Hematopoietic multipotent progenitor cell treated with erythropoietin and hydrocortisone succinate and interleukin-3 and kit ligand, for 6 days (in vitro differentiated cells): ENCODE measurements at regions not wholly inside any gene's neighbourhood (a gene's known extent, or its start where the extent isn't known, plus 50 kb on each side); places are given as distances from the start of the nearest gene placed in this dataset.
A peak's percentile ranks its signal among the peaks of the same experiment; 100 is the strongest.

Experiments used
- DNase-seq: peaks from one replicate; pipeline ENCODE4 v3.0.0-alpha.2; 2015

GRCh38 chr5:163623524-163623923 is 118.1 kb downstream of the MAT2B start:
- DNase-seq: no peak

GRCh38 chr5:163623986-163624385 is 118.6 kb downstream of the MAT2B start:
- no peak for DNase-seq

- DNase-seq: no peak
Measured at GRCh38 chr5:163624431-163624830, 119.0 kb downstream of the MAT2B start.

GRCh38 chr5:163626904-163627434 is 121.5 kb downstream of the MAT2B start:
- no peak for DNase-seq

GRCh38 chr5:163631856-163632255 is 126.4 kb downstream of the MAT2B start:
- DNase-seq: no peak

DNA sequence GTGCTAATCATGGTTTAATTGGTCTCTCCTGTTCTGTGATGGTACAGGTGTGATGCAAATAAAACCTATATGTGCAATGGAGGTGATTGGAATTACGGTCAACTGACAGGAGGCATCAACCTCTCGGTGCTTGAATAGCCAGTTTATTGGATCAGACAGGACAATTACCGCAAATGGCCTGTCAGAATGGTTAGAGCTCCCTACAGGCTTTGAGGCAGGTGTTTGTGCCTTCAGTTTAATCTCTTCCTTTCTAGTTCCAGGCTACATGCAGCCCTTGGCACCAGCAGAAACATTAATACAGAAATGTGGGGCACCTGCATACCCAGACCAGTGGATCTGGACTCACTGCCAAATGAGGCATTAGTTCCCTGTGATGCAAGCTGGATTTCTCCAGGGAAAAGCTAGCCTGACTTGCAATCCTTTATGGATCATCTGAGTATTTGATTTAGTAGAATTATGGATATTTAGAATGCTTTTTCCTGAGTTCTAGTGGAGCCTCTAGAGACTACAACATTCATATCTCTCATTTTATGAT is 128.6 kb downstream of the MAT2B start:
- DNase-seq: no peak

- DNase-seq: no peak
Measured at GRCh38 chr5:163635631-163636030, 130.2 kb downstream of the MAT2B start.

GRCh38 chr5:163642904-163643303 is 137.5 kb downstream of the MAT2B start:
- DNase-seq: no peak

GRCh38 chr5:163645421-163646416 is 140.3 kb downstream of the MAT2B start:
- no peak for DNase-seq

GRCh38 chr5:163649514-163649913 is 144.1 kb downstream of the MAT2B start:
- no peak for DNase-seq

GRCh38 chr5:163653526-163653925 is 148.1 kb downstream of the MAT2B start:
- no peak for DNase-seq

- DNase-seq: no peak
Measured at GRCh38 chr5:163658702-163659567, 153.5 kb downstream of the MAT2B start.

DNA sequence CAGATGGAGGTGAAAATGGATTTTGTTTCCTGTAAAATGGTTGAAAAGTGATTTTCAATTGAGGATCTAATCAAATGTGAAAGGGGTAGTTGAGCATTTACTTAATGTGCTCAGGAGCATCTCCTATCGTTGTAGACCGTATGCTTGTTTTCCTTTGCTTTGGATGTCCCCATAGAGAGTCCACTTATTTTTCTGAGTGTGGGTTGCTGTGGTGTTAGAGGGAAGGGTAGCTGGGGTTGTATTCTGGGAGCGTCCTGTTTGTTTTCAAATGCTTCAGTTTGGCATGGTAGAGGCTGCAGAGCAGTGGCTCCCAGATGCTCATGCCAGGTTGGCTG is 154.1 kb downstream of the MAT2B start:
- no peak for DNase-seq

- DNase-seq: no peak
Measured at GRCh38 chr5:163660486-163660885, 155.1 kb downstream of the MAT2B start.

DNA sequence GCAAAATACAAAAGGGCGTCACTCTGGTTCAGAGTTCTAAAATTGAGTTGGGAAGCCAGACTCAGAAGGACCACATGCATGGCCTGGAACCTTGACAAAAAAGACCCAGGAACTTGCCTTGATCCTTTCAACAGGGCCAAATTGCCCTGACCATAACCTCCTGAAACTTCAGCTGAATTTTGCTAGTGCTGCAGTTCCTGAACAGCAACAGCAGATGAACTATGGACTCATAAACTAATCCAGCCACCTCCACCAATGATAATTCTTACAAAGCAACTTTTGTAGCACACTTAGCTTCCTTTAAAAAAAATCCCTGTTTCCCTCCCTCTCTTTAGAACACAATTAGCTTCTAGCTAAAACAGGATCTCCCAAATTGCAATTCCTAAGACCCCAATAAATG is 155.9 kb downstream of the MAT2B start:
- no peak for DNase-seq

- DNase-seq: no peak
Measured at GRCh38 chr5:163670036-163670435, 164.6 kb downstream of the MAT2B start.

- no peak for DNase-seq
Measured at GRCh38 chr5:163677092-163677491, 171.7 kb downstream of the MAT2B start.

GRCh38 chr5:163682234-163682633 is 176.8 kb downstream of the MAT2B start:
- DNase-seq: no peak

- DNase-seq: no peak
Measured at GRCh38 chr5:163687414-163687813, 182.0 kb downstream of the MAT2B start.

GRCh38 chr5:163692091-163692490 is 186.7 kb downstream of the MAT2B start:
- no peak for DNase-seq

DNA sequence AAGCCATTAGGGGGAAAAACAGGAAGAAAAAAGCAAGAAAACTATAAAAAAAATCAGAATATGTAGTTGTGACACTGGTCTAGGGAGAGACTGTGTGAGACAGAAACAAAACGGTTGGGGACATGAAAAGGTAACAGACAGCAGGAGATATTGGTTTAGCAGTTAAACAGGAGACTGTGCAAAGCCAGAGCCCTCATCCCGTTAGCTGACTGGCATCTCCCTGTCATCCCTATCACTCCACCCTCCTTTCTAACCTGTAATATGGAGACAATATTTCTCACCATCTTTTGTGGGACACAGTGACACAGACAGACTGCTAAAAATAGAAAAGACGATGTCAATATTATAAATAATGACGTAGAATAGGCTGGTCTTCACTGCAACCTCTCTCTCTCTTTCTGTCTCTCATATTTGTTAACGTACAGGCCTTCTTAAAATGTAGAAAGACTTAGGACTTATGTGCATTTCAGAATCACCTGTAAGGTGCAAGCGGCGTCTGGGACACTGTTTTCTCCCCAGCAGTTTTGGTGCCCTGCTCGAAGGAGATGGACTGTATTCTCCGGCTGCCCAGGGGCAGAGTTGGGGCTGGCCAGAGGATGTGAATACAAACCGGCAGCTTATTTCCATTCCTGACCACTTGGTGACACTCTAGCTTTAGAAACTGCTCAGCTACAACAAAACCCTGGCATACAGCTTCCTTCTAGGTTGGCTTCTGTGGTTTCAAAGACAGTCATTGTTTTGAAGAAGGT is 190.6 kb downstream of the MAT2B start:
- DNase-seq: peak; percentile 69

DNA sequence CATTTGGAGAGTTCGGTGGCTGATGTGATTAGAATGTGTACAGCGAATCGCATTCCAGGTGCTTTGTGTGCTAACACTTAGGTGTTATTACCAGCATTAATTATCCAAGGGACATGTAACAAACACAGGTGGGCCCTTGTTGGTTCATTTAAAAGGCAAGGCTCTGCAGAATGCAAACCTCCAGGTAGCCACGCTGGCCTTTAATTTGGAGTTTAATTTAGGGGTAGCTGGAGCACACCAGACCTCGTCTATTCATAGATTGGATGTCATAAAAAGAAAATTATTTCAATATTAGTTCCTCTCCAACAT is 191.1 kb downstream of the MAT2B start:
- DNase-seq: no peak
